ENCODE measurements at regions not wholly inside any gene's neighbourhood (a gene's known extent, or its start where the extent isn't known, plus 50 kb on each side); places are given as distances from the start of the nearest gene placed in this dataset.

- no TSS peak for BruUV-seq (replicated peaks)
- Histone ChIP-seq H3K9me1 (replicated peaks; ENCODE audit: control insufficient read depth, extremely low read depth, insufficient read depth, low read length) (no peaks in the 10 kb centered on the region), H3K4me1 (ENCODE audit: control insufficient read depth, extremely low read depth, insufficient read depth, low read length) (no peaks in the 10 kb centered on the region), H3K79me2 (ENCODE audit: control insufficient read depth, insufficient read depth, low read length) (no peaks in the 10 kb centered on the region), H3K27me3 (ENCODE audit: control insufficient read depth in 2 of 2, insufficient read depth in 2 of 2, low read length in 2 of 2) (no peaks in the 10 kb centered on the region), H3K27ac (ENCODE audit: insufficient read depth, low read depth, low read length) (no peak overlapping the region), H3K9ac (replicated peaks; ENCODE audit: extremely low read depth, insufficient read depth, low read length) (no peak overlapping the region), H3K4me2 (ENCODE audit: insufficient read depth, low read length) (no peak overlapping the region), H4K20me1 (replicated peaks; ENCODE audit: control insufficient read depth, extremely low read depth, insufficient read depth, low read length) (no peaks in the 10 kb centered on the region), H3K9me3 (replicated peaks; ENCODE audit: control insufficient read depth, insufficient read depth, low read length) (no peaks in the 10 kb centered on the region), H3K36me3 (ENCODE audit: control insufficient read depth in 2 of 2, extremely low read depth in 1 of 2, insufficient read depth in 2 of 2, low read length in 2 of 2) (no peaks in the 10 kb centered on the region), H2AFZ (ENCODE audit: low read depth, low read length) (no peak overlapping the region), H3K4me3 (replicated peaks in 1 of 3; ENCODE audit: insufficient read depth in 1 of 3, low read depth in 1 of 3, low read length in 3 of 3) (no peak overlapping the region)
- ChIA-PET POLR2A (no interaction called here), CTCF (no interaction called here)
- no peak for FAIRE-seq
- intact Hi-C loops (cut with micrococcal nuclease) (loop anchor here (5.0 kb wide), 1 partner anchor 1488 kb away; no protein-coding TSS in a partner anchor), dilution Hi-C loops (cut with MboI; ENCODE audit: extremely low pct_ligation_motif_present, low sequenced_read_pairs) (no loop called here)
- DNase-seq (ENCODE audit: low read depth, low spot score): no peak
- TF ChIP-seq EZH2 (IDR thresholded peaks at IDR 0.05; ENCODE audit: borderline replicate concordance, low read depth, low read length, severe bottlenecking) (no peak), MYC (IDR thresholded peaks at IDR 0.05; ENCODE audit: low read depth, low read length) (no peak), CTCF (IDR thresholded peaks at IDR 0.05; ENCODE audit: extremely low read depth in 1 of 2, insufficient read depth in 1 of 2, low read depth in 1 of 2, low read length in 2 of 2) (no peak), POLR2AphosphoS5 (IDR thresholded peaks at IDR 0.05; ENCODE audit: insufficient read depth, low read depth, low read length) (no peak), GATA2 (IDR thresholded peaks at IDR 0.05; ENCODE audit: insufficient read depth, insufficient read length, low read depth, low read length) (no peak), JUN (IDR thresholded peaks at IDR 0.05; ENCODE audit: borderline replicate concordance, insufficient read depth, insufficient read length, low read depth) (no peak), FOS (IDR thresholded peaks at IDR 0.05; ENCODE audit: borderline replicate concordance, insufficient read depth, low read length) (no peak), POLR2A (IDR thresholded peaks at IDR 0.05; ENCODE audit: low read depth, low read length) (no peak), MAX (IDR thresholded peaks at IDR 0.05; ENCODE audit: insufficient read depth, insufficient read length) (no peak)
These were observed 122.1 kb downstream of the EDEM1 start for GRCh38 chr3:5309602-5310001.

Data from endothelial cell of umbilical vein (primary cell).